BE2C (cell line): ENCODE measurements at regions not wholly inside any gene's neighbourhood (a gene's known extent, or its start where the extent isn't known, plus 50 kb on each side); places are given as distances from the start of the nearest gene placed in this dataset.
"Not testable (repeated sequence)": the region's sequence is repeated elsewhere in the genome, so short reads cannot be mapped to it uniquely, and the experiment has no call there.

Source experiments
- DNase-seq: peaks from one replicate; pipeline ENCODE4 v3.0.0-alpha.2; 2020
- H3K27me3 ChIP-seq: fragments of 250-450 bp; sonication (Bioruptor Pico); 2 replicates; pipeline ENCODE4 v1.5.1; 2020; ENCODE audit warnings: mild to moderate bottlenecking
- H3K36me3 ChIP-seq: fragments of 250-450 bp; sonication (Bioruptor Pico); 2 replicates; pipeline ENCODE4 v1.5.1; 2020; ENCODE audit warnings: mild to moderate bottlenecking
- H3K4me1 ChIP-seq: fragments of 250-450 bp; sonication (Bioruptor Pico); 2 replicates; pipeline ENCODE4 v1.5.1; 2020
- H3K4me3 ChIP-seq: 2 replicates; pipeline ENCODE4 v1.5.1; 2011; ENCODE audit warnings: low read depth, low read length
- H3K9me3 ChIP-seq: fragments of 250-450 bp; sonication (Bioruptor Pico); 2 replicates; pipeline ENCODE4 v1.5.1; 2020
- TF ChIP-seq, protein P1 (sequence below): IDR thresholded peaks from 2 replicates; pipeline ENCODE4 v1.5.1; 2012; ENCODE audit warnings: mild to moderate bottlenecking, low read depth, low read length

DNA sequence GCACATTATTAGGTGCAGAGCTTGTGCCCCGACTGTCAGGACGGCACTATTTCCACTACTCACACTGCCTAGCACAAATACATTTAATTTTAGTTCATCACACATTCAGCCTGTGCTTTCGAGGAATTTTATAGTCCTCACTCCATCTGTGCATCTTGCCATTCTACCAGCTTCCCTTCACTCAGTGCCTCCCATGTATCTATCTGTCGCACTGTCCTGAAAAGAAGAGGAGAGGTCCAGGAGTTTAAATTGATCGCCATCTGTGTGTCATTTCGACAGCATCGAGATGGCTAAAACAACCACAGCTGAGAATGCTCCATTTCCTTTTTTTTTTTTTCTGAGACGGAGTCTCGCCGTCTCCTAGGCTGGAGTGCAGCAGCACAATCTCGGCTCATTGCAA, 97.6 kb upstream of the FOXN3 start:
- DNase-seq = no peak
- TF ChIP-seq, protein P1, sequence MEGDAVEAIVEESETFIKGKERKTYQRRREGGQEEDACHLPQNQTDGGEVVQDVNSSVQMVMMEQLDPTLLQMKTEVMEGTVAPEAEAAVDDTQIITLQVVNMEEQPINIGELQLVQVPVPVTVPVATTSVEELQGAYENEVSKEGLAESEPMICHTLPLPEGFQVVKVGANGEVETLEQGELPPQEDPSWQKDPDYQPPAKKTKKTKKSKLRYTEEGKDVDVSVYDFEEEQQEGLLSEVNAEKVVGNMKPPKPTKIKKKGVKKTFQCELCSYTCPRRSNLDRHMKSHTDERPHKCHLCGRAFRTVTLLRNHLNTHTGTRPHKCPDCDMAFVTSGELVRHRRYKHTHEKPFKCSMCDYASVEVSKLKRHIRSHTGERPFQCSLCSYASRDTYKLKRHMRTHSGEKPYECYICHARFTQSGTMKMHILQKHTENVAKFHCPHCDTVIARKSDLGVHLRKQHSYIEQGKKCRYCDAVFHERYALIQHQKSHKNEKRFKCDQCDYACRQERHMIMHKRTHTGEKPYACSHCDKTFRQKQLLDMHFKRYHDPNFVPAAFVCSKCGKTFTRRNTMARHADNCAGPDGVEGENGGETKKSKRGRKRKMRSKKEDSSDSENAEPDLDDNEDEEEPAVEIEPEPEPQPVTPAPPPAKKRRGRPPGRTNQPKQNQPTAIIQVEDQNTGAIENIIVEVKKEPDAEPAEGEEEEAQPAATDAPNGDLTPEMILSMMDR = no peak
- Histone ChIP-seq H3K9me3 (no peaks in the 10 kb centered on the region), H3K27me3 (no peaks in the 10 kb centered on the region), H3K4me3 (no peak overlapping the region), H3K36me3 (no peaks in the 10 kb centered on the region), H3K4me1 (peaks cover 3% of the 10 kb centered on the region; the same call in 1 of the 2 replicates)

DNA sequence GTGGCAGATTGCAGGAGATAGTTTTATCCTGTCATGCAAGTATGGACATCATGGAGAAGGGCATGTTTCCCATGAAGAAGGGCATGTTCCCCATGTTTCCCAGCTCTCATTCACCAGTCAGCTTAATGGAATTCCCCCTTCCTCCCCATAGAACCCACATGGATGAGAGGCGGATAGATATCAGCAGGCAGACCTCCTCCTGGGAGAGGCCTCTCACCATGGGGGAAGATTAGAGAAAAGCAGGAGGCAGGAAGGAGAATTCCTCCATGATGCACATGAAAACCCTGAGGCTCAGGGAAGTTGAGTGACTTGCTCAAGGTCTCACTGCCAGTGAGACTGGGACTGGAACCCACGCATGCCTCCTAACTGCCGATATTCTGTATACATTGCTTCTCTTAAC, 92.9 kb upstream of the FOXN3 start:
- Histone ChIP-seq H3K36me3 (no peaks in the 10 kb centered on the region), H3K4me3 (no peak overlapping the region)
- TF ChIP-seq, protein P1 = no peak

DNA sequence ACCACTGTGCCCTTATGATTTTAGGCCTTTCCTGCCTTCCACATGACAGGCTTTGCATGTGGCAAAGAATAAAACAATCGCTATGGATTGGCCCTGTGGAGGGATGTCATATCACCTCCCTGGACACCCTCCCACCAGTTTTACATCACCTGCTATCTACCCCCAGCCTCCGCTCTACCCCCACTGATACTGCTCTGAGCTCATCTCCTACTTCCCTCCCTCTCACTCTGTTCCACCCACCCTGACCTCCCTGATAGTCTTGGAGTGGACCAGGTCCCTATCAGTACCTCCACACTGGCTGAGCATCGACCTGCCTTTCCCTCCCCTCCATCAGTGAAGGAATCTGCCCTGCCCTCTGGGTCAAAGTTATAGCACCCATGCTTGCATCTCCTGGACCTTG, 91.8 kb upstream of the FOXN3 start:
- no peaks in the 10 kb centered on the region for H3K36me3 ChIP-seq
- TF ChIP-seq, protein P1 = no peak
- no peaks in the 10 kb centered on the region for H3K27me3 ChIP-seq
- no peaks in the 10 kb centered on the region for H3K9me3 ChIP-seq
- no peak overlapping the region for H3K4me3 ChIP-seq
- DNase-seq = no peak
- H3K4me1 ChIP-seq = no peaks in the 10 kb centered on the region

More for the DNA sequence above, 92.9 kb upstream of the FOXN3 start:
- H3K27me3 ChIP-seq = no peaks in the 10 kb centered on the region
- no peaks in the 10 kb centered on the region for H3K4me1 ChIP-seq
- no peak for DNase-seq
- no peaks in the 10 kb centered on the region for H3K9me3 ChIP-seq

DNA sequence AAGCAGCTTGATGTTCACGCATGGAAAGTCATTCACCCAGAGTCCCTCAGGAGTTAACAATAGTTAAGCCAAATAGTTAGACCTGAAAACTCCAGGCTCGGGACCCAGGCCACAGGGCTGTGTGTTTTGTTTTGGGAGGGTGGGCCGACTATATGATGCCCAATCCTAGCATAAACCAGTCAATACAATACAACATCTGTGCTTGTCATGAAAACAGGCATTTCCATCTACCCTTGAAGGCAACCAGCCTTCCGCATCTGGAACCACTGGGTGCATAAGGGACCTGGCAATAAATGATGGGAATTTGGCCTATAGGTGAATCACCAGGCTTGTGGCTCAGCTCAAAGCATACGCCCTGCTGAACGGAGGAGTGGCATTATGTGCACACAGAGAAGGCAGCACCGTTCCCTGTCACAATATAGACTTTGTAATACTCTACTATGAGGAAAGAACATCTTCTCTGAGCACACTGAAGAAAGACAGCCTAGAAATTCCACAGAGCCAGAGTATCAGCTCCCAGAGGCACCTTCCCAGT, 91.0 kb upstream of the FOXN3 start:
- TF ChIP-seq, protein P1 = no peak
- no peak for DNase-seq
- Histone ChIP-seq H3K4me1 (no peaks in the 10 kb centered on the region), H3K36me3 (no peaks in the 10 kb centered on the region), H3K9me3 (no peaks in the 10 kb centered on the region), H3K27me3 (no peaks in the 10 kb centered on the region), H3K4me3 (no peak overlapping the region)

DNA sequence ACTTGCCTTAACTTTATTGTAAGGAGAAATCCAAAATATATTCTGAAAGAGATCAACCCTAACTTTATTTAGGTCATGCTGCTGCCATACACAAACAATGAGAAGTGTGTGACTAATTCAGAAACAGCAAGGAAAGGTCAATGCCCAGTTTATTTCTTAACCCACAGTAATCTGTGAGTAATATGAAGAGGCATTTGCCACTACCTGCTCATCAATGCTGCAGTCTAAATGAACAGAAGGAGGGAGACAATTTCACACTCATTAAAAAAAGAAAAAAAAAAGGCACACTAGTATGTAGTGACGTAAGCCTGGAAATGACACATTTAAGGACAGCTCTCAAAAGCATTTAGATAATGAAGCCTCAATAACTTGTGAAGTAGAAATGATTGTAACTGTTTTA, 90.5 kb upstream of the FOXN3 start:
- H3K4me3 ChIP-seq = no peak overlapping the region
- no peaks in the 10 kb centered on the region for H3K4me1 ChIP-seq
- H3K36me3 ChIP-seq = no peaks in the 10 kb centered on the region
- TF ChIP-seq, protein P1 = no peak
- DNase-seq = no peak
- H3K27me3 ChIP-seq = no peaks in the 10 kb centered on the region
- no peaks in the 10 kb centered on the region for H3K9me3 ChIP-seq

DNA sequence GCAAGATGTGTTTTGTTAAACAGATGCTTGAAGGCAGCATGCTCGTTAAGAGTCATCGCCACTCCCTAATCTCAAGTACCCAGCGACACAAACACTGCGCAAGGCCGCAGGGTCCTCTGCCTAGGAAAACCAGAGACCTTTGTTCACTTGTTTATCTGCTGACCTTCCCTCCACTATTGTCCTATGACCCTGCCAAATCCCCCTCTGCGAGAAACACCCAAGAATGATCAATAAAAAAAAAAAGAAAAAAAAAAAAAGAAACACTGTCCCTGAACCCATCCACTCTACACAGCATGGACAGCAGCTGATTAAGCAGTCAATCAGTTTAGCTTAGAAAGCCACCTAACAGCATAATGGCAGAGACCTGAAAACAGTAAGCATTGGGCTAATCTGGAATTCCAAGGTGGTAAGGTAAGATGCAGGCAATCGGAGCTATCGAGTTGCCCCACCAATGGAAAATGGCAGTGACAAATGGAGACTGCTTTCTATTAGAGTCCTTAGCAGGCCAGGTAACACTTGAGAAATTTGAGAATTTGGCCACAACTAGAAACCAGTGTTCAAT, 89.9 kb upstream of the FOXN3 start:
- H3K4me3 ChIP-seq, H3K36me3 ChIP-seq, H3K4me1 ChIP-seq, H3K27me3 ChIP-seq, DNase-seq, H3K9me3 ChIP-seq: not testable (repeated sequence)
